ENCODE measurements at regions not wholly inside any gene's neighbourhood (a gene's known extent, or its start where the extent isn't known, plus 50 kb on each side); places are given as distances from the start of the nearest gene placed in this dataset.

GRCh38 chr16:13607289-13607688 is 312.7 kb upstream of the ERCC4 start:
- TF ChIP-seq CTCF (IDR thresholded peaks at IDR 0.05; ENCODE audit: low read length), result no peak
- TF ChIP-seq EZH2 (IDR thresholded peaks at IDR 0.05; ENCODE audit: borderline replicate concordance, low read length), result no peak
